Inflammatory macrophage treated with lipopolysaccharide for 1 hour (primary cell): ENCODE measurements at regions not wholly inside any gene's neighbourhood (a gene's known extent, or its start where the extent isn't known, plus 50 kb on each side); places are given as distances from the start of the nearest gene placed in this dataset.
A peak's percentile ranks its signal among the peaks of the same experiment; 100 is the strongest.

Source experiments
- DNase-seq, 2 donors: peaks; one replicate each; pipeline ENCODE4 v3.0.0-alpha.2; 2020 to 2022

DNA sequence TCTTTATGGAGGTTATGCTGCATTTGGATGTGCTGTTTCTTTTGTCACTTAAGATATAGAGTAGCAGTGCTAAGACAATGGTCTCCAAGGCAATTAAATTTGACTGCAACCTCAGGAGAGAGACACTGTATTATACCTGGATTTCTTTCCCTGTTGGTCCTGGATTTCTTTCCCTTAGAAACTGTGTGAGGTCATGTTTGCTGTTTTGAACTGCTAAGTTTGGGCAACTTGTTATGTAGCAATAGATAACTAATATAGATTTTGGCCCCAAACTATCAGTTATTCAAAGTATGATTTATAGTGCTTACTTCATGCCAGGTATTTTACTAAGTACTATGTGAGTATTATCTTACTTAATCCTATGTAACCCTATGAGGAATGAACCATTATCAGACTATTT, 458.4 kb downstream of the HS3ST3B1 start:
- no peak for DNase-seq

DNA sequence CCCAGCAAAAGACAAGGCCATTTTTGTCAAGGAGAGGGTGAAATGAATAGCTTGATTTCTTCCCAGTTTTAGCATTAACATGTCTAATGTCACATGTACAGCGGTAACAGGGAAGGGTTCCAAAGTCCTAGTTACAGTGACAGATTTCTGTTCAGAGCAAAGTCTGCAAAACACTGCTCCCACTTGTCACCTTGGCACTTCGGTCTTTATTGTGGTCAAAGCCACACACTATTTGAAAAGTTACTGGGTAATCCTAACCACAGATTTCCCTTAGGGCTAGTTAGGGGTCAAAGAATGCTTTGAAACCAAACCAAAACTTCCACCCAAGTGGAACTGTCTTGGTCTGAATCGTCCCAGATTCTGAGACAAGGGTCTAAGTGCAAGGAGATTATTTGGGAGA, 455.6 kb downstream of the HS3ST3B1 start:
- DNase-seq = no peak

DNA sequence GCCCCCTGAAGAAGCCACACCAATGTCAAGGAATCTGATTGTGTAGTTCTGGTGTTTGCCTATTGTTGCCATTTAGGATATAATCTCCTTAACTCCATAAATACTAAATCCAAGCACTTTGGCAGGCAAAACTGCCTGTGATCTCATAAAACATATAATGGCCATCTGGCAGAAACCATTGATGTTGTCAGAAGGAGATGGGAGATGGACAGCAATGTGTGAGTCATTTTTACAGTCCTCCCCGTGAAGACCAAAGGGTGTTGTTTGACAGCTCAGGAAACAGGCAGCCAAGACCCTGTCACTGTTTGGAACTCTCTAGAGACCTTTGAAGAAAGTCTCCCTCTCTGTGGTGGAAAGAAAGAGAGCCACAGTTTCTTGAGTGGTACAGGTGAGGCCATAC, 454.1 kb downstream of the HS3ST3B1 start:
- no peak for DNase-seq

DNA sequence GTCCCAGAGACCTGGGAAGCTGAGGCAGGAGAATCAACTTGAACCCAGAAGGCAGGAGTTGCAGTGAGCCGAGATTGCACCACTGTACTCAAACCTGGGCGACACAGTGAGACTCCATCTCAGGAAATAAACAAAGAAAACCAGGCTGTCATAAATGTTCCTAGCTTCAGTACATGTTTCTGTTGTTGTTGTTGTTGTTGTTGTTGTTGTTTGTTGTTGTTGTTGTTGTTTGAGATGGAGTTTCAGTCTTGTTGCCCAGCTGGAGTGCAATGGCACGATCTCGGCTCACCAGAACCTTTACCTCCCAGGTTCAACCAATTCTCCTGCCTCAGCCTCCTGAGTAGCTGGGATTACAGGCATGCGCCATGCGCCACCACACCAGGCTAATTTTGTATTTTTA, 452.5 kb downstream of the HS3ST3B1 start:
- DNase-seq = no peak

DNA sequence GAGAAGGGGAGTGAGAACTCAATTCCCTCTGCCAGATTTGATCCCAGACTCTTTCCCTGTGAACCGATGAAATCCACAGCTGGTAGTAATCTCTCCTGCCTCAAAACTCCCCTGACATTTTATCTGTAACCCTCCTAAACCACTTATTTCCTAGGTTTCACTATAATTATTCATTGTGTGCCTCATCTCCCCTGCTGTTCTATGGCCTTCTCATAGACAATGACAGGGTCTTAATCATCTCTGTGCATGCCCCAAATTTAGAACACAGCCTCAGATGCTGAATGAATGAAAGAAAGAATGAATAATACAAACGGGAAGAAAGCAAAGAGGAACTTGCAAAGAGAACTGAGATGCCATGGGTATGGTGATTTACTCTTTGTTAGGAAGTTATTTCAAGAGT, 451.1 kb downstream of the HS3ST3B1 start:
- DNase-seq = no peak

DNA sequence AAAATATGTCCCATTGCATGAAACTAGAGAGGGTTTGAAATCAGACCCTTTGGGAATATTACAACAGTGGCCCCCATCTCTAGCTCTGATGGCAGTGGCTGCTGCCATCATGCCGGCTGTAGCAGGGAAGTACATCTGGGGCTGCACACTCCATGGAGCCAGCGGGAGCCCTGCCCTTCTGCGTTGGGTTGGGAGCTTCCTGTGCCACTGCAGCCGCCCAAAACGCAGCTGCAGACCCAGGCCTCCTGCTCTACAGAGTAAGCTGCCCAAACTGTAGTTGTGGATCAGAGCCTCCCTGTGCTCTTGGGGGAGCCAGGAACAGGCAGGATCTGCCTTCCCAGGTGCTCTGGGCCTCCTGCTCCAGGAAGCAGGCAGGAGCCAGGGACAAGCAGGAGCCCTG, 450.0 kb downstream of the HS3ST3B1 start:
- DNase-seq = no peak

DNA sequence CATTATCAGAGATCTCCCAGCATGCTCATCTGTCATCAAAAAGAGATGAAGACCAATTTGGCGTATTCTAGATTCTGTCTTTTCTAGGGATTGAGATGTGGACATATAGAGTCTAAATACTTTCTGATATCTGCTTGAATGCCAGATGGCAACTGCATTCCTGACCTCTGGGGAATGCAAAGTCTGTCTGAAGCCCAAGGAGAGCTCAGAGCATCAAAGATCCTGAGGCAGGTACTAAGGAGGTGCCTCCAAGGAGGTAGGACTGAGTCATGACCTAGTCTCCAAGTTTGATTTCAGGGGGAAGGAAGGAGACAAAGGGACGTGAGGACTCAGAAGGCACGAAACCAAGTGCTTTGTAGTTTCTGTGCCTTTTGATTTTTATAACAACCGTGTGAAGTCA, 448.4 kb downstream of the HS3ST3B1 start:
- no peak for DNase-seq

DNA sequence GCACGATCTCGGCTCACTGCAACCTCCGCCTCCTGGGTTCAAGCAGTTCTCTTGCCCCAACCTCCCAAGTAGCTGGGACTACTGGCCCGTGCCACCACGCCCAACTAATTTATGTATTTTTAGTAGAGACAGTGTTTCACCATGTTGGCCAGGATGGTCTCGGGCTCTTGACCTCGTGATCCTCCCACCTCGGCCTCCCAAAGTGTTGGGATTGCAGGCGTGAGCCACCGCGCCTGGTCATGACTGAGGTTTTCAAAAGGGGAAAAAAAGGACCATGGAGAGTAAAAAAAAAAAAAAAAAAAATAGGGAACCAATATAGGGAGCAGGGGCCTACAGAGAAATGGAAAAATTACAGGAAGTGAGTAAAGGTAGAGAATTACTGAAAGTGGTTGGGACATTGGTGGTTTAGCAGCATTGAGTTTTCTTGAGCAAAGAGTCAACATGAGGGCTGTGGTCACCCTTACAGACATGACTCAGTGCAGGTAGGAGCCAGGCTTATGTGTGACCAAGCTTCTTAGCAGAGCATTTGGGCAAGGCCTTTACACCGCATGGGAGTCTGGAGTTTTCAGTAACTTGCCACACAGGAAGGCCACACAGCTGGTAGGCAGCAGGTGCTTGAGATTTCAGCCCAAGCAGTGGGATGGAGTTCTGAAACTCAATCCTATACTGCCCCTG, 447.3 kb downstream of the HS3ST3B1 start:
- DNase-seq = peak; percentile 23 to 57

DNA sequence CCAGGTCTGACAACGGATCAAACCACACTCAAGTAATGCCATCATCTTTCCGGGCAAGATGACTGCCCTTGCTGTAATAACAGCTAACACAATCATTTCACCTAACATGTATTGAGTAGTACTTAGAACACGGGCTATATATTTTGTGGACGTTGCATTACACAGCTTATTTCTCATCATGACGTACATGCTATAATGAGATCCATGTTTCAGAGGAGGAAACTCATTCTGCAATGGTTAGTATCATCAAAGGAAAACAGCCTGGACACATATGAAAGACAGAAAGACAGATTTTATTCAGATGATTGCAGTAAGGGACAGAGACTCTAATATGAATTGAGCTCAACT, 446.7 kb downstream of the HS3ST3B1 start:
- no peak for DNase-seq

DNA sequence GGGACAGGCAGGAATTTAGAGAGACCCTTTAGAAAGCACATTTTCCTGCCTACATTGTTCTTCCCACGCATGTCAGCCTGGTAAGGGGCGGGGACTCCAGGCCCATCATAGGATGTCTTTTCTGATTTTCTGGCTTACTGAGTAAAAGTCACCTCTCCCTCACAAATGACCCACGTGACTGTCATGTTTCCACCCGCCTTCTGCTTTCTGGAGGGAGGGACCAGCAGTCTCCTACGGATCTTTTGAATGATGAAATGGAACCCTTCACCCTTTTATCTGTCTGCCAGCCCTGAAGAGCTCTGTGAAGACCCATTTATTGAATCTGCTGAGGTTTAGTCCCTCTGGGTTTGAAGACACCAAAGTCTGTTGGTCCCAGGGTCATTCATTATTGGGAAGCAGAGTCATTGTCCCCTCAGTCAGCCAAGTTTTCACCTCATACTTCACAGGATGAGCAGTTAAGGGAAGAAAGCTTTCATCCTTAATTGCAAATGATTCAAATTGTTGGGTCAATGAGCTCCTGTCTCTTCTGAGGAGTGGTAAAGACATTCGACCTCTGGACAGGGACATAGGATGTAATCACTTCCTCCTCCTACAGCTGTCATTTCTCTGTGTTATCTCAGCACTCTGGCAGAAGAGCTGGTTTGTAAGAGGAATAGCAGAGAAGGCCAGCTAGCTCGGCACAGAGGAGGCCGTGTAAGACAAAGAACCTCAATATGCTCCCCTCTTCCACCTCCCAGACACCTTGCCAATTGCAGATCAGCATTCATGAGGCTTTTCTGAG, 446.1 kb downstream of the HS3ST3B1 start:
- DNase-seq = peak; percentile 43 to 67

DNA sequence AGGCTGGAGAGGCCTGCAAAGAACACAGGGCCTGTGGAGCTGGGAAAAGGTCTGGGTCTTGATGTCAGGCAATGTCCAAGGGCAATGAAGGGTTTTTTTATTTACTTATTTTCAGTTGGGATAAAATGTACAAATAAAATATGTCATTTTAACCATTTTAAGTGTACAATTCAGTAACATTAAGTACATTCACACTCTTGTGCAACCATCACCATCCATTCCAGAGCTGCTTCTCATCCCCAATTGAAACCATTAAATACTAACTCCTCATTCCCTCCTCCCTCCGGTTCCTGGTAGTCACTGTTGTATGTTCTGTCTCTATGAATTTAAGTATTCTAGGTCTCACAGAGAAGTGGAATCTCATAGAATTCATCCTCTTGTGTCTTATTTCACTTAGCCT, 444.7 kb downstream of the HS3ST3B1 start:
- no peak for DNase-seq

DNA sequence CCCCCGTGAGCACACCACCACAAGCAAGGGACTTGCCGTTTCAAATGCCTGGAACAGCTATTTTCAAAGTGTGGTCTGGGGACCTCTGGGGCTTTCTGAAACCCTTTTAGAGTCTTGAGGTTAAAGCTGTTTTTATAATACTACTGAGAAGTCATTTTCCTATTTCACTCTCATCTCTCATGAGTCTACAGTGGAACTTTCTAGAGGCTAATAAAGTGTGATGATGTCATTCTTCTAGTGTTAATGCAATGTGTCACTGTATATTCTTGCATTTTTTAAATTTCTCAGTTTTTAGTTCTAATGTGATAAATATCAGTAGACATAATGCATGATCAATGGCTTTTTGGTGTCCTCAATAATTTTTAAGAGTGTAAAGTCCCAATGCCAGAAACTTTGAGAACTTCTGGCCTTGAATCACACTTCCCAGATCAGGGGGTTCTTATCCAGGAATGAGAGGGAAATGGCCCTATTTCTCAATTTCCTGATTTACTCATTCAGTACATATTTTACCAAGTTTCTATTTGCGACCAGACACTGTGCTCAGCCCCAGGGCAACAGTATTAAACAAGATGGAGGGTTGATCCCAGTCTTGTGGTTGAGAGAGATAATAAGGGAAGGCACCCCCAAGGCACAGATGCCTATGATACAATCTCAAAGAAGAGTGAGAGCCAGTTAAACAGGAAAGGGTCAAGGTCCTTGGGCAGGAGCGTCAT, 444.0 kb downstream of the HS3ST3B1 start:
- DNase-seq = peak; percentile 71 to 74

DNA sequence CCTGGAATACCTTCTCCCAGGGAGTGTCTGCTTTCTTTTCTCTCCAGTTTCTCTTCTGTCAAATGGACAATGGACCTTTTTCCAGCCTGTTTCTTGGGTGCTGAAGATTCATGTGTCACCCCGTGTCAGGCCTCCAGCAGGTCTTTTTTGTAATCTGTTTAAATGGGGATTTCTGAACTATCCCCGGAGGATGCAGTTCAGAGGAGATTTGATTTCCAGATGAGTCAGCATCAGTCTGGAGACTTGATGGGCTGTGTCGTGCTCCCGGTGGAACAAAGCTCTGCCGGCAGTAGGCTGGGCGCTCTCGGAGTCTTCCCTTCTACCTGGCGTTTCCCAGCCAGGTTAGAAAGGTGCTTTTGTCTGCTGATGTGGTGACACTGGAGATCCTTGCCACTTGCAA, 440.6 kb downstream of the HS3ST3B1 start:
- no peak for DNase-seq

DNA sequence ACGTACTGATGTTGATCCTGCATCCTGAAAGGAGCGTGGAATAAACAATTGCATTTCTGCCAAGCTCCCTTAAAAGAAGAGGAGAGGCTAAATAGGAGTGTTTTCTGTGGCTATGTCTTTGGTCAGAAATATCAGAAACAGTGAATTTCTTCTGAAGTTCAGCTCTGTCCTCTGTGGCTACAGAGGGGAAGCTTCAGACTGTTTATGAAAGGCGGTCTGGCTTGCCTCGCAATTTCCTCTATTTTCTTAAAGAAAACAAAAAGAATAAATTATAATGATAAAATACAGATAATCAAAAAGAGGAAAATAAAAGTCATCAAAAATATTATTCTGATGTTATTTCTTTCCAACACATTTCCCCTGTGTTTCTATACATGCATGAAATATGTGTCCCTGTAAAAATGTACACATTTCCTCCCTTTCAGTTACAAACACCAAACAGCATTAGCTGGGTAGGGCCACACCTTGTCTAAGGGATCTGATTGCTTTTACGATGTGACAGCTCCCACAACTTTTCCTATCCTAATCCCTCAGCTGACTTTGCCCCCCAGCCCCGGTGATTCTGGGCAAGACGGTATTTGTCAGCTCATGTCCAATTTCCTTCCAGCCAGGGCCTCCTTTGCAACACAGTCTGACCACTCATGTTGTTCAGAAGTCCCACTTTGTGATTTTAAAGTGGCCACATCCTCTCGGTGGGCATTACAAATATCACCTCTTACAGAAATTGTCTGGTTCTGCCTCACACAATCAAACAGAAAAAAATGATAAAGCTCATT, 439.0 kb downstream of the HS3ST3B1 start:
- DNase-seq = peak in 1 of 2 donors; percentile 38

DNA sequence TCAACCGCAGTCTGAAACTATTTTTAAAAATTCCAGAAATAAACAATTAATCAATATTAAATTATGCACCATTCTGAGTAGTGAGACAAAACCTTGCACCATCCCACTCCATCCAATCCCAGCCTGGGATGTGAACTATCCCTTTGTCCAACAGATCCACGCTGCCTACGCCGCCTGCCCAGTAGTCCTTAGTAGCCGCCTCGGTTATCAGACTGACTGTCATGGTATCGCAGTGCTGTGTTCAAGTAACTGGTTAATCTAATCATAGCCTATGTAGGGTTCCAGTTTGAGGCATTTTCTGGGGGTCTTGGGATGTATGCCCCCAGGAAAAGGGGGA, 437.7 kb downstream of the HS3ST3B1 start:
- no peak for DNase-seq

DNA sequence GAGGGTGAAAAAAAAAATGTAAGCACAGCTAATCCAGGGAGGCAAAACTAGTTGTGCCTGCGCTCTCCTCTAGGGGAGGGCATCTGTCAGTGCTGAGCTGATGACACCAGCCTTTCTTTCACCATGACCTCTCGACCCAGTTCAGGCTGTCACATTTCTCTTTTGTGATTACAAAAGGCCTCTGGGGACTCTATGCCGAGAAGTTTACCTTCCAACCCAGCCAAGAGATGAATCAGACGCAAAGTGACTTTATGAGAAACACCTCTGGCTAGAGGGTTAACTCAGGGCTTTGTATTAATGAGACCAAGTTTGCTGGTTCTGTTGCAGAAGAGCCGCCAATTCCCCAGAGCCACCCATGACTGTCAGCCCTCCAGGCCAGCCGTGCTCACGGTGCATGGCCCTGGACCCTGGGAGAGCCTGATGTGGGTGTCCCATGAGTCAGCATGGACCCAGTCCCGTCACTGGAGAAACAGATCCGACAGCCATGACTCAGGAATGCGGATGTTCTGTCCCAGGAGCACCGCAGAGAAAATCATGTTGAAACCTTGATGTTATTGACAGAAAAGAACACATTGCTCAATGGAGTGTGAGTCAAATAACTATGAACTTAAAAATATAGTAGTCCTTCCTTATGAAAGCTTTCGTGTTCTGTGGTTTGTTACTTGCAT, 437.2 kb downstream of the HS3ST3B1 start:
- peak; percentile 89 to 98 for DNase-seq

DNA sequence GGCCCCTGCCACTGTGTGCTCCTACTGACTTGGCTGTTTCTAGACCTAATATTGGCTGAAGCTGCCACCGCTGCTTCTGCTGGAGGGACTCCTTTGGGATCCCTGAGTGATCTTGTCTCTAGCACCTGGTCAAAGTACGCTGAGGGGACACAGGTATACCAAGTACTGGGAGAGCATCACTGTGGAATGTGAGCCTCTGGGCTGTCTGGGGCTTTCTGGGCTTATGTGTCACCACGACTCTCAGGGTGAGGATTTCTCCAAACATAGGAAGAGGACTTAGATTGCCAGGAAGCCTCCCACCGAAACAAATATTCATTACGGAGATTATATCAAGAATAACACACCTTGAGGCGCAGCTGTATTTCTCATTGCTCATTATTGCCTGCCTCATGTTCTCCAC, 435.8 kb downstream of the HS3ST3B1 start:
- DNase-seq = no peak

DNA sequence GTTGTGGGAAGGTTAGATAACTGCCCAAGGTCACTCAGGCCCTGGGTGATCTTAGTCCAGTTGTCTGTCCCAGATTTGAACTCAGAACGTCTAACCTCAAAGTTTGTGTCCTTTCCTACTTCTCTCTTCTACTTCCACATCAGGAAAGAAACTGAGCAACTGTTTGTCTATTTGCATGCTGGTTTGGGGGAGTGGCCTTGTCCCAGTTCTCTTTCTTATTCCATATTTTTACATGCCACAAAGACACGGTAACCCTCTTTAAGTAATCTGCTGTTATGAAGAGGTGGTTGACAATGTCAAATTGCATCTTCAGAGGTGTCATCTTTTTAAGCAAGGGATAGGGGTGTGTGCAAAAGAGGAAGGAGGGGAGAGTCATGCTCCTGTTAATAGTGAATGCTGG, 432.5 kb downstream of the HS3ST3B1 start:
- peak in 1 of 2 donors; percentile 39 for DNase-seq

DNA sequence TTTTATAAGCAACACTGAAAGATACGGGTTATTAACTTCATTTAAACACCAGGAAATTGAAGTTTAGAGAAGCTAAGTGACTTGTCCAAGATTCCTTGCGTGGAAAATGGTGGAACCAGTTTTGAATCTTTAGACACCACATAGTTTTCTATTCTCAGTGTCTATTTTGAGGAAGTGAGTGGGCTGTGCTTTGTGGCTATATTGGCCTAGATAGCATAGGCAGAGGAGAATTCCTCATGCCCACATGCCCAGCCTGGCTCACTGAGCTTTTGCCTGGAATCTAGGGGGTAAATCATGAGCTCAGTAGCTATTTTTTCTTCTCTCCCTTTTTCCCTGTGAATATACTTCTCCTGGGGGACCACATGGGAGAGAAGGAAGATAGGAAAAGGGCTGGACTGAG, 431.3 kb downstream of the HS3ST3B1 start:
- DNase-seq = peak; percentile 21 to 46

DNA sequence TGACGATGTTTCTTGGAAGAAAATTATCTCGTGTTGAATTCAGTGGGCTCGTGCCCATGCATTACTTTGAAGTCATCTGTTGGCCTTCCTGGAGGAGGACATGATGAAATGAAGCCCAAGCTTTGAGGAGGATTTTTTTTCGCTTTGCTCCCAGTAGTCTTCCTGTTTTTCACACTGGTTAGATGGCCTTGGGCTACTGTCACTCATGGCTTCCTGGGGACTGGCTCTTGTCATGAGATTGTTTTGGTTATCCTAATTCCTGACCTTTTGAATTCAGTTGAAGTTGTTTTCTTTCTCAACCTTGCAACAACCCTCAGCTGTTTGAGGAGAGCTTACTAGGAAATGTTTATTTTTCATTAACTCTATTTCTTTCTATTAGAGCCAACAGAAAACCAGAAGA, 430.7 kb downstream of the HS3ST3B1 start:
- DNase-seq = no peak

DNA sequence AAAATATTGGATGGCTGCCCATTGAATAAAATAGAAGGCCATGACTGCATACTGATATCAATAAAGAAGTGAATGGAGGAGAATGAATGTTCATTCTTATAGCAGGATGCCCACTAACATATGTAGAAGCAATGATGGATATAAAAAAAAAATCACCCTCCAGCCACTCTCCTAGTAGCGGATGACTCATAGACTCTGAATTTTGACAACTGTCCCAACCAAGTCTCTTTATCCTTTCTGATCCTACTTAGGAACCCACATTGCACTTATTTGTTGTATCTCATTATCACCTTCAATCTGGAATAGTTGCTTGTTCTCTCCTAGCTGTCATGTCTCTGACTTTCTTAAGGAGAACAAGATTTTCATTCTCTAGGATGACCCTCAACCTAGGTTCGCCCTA, 429.9 kb downstream of the HS3ST3B1 start:
- no peak for DNase-seq

DNA sequence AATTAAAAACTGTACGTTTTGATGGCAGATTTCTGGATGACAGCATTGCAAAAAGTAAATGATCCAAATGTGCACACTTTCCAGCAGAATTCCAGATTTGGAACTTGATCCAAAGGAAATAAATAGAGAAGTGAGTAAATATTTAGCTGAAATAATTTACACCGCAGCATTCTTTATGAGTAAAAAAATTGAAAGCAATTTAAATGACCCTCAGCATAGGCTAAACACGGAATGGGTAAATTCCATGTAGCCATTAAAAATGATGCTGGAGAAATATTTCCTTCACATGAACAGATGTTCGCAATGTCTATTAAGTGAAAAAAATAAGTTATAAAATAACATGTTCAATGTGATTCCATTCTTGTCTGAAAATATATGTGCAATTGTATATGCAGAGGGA, 424.8 kb downstream of the HS3ST3B1 start:
- DNase-seq = no peak

DNA sequence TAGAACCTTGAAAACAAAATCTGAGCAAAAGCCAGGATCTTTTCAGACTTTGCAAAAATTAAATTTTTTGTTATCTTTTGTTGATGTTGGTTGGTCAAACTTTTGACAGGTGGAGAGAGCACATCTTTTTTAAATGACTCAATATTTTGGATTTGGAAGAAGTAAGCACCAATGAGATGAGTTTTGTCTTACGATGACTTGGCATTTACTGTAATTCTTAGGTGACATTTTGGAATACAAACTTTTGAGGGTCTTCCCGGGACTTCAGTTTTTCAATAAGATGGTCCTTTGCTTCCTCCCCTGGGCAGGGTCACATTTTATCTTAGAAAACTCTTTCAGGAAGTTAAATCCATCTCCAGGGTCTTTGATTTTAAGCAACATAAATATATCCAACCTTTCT, 423.9 kb downstream of the HS3ST3B1 start:
- no peak for DNase-seq
